Urinary bladder (tissue), 3 donors: ENCODE measurements at regions not wholly inside any gene's neighbourhood (a gene's known extent, or its start where the extent isn't known, plus 50 kb on each side); places are given as distances from the start of the nearest gene placed in this dataset.
"Not testable (repeated sequence)": the region's sequence is repeated elsewhere in the genome, so short reads cannot be mapped to it uniquely, and the experiment has no call there.

Source experiments
- DNase-seq: peaks from one replicate; pipeline ENCODE4 v3.0.0-alpha.2; 2015; ENCODE audit errors: extremely low spot score
- H3K27ac ChIP-seq: one replicate; pipeline ENCODE4 v1.5.1; 2013; ENCODE audit warnings: low read depth, mild to moderate bottlenecking, moderate library complexity
- H3K36me3 ChIP-seq: one replicate; pipeline ENCODE4 v1.6.1; 2013; ENCODE audit warnings: mild to moderate bottlenecking, moderate library complexity; ENCODE audit not compliant: insufficient read depth
- H3K4me1 ChIP-seq: one replicate; pipeline ENCODE4 v1.6.1; 2013; ENCODE audit warnings: mild to moderate bottlenecking, moderate library complexity; ENCODE audit not compliant: insufficient read depth
- H3K4me3 ChIP-seq: one replicate; pipeline ENCODE4 v1.5.1; 2013; ENCODE audit warnings: low read depth, low read length
- WGBS: extraction: QIAGEN DNeasy Blood & Tissue Kit; methylation state at CpG from one replicate; pipeline ENCODE4 v1.1.7; 2013; 5-methylcytosine and 5-hydroxymethylcytosine counted together
- donor health status: healthy with polysubstance abuse.
- donor health status: healthy.

DNA sequence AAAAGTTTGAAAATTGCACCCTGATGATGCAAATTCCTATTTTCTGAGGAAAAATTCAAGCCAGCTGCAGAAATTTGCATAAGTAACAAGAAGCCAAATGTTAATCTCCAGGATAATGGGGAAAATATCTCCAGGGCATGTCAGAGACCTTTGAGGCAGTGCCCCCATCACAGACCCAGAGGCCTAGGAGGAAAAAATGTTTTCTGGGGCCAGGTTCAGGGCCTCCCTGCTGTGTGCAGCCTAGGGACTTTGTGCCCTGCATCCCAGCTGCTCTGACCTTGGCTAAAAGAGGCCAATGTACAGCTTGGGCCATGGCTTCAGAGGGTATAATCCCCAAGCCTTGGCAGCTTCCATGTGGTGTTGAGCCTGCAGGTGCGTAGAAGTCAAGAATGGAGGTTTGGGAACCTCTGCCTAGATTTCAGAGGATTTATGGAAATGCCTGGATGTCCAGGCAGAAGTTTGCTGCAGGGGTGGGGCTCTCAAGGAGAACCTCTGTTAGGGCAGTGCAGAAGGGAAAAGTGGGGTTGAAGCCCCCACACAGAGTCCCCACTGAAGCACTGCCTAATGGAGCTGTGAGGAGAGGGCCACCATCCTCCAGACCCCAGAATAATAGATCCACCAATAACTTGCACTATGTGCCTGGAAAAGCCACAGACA, 51.7 kb upstream of the NDUFV2 start:
- DNase-seq = not testable (repeated sequence)

More for the DNA sequence above, 51.7 kb upstream of the NDUFV2 start:
- H3K4me3 ChIP-seq, H3K27ac ChIP-seq, H3K36me3 ChIP-seq, H3K4me1 ChIP-seq: not testable (repeated sequence)
- 100% methylated on average over 1 of the region's 1 CpG for WGBS
